ENCODE measurements at regions not wholly inside any gene's neighbourhood (a gene's known extent, or its start where the extent isn't known, plus 50 kb on each side); places are given as distances from the start of the nearest gene placed in this dataset.

GRCh38 chr11:116420770-116421528 is 351.8 kb downstream of the BUD13 start:
- Mint-ChIP-seq H3K9me3 (peaks cover 3% of the 10 kb centered on the region), H3K27me3 (ENCODE audit: low read depth) (no peaks in the 10 kb centered on the region), H3K27ac (ENCODE audit: unreplicated experiment) (no peak overlapping the region)

DNA sequence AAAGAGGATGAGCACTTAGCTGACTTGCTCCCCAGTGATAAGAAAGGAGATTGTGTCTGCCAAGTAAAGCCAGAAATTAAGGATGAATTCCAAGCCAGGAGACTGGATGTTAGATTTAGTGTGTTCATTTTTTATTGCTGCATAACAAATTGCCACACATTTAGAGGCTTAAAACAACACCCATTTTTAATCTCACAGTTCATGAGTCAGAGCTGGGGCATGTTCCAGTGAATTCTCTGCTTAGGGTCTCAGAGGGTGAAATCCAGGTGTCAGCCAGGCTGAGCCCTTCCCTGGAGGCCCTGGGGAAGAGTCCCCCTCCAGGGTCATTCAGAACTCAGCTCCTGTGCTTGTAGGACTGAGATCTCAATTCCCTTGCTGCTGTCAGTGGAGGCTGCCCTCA is 352.8 kb downstream of the BUD13 start:
- Mint-ChIP-seq H3K4me1 (peaks cover 33% of the 10 kb centered on the region), H3K9me3 (peaks cover 3% of the 10 kb centered on the region), H3K4me3 (no peak overlapping the region), H3K27me3 (ENCODE audit: low read depth) (no peaks in the 10 kb centered on the region), H3K27ac (ENCODE audit: unreplicated experiment) (no peak overlapping the region), H3K36me3 (ENCODE audit: low read depth) (no peaks in the 10 kb centered on the region)
- TF ChIP-seq, protein P1, sequence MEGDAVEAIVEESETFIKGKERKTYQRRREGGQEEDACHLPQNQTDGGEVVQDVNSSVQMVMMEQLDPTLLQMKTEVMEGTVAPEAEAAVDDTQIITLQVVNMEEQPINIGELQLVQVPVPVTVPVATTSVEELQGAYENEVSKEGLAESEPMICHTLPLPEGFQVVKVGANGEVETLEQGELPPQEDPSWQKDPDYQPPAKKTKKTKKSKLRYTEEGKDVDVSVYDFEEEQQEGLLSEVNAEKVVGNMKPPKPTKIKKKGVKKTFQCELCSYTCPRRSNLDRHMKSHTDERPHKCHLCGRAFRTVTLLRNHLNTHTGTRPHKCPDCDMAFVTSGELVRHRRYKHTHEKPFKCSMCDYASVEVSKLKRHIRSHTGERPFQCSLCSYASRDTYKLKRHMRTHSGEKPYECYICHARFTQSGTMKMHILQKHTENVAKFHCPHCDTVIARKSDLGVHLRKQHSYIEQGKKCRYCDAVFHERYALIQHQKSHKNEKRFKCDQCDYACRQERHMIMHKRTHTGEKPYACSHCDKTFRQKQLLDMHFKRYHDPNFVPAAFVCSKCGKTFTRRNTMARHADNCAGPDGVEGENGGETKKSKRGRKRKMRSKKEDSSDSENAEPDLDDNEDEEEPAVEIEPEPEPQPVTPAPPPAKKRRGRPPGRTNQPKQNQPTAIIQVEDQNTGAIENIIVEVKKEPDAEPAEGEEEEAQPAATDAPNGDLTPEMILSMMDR (conservative IDR thresholded peaks at IDR 0.05): no peak
- DNase-seq (ENCODE audit: low read depth, low spot score): no peak

More at GRCh38 chr11:116420770-116421528, 351.8 kb downstream of the BUD13 start:
- TF ChIP-seq, protein P1 (conservative IDR thresholded peaks at IDR 0.05): no peak
- no peaks in the 10 kb centered on the region for H3K36me3 Mint-ChIP-seq (ENCODE audit: low read depth)
- DNase-seq (ENCODE audit: low read depth, low spot score): no peak
- no peak overlapping the region for H3K4me3 Mint-ChIP-seq
- peaks cover 25% of the 10 kb centered on the region for H3K4me1 Mint-ChIP-seq

DNA sequence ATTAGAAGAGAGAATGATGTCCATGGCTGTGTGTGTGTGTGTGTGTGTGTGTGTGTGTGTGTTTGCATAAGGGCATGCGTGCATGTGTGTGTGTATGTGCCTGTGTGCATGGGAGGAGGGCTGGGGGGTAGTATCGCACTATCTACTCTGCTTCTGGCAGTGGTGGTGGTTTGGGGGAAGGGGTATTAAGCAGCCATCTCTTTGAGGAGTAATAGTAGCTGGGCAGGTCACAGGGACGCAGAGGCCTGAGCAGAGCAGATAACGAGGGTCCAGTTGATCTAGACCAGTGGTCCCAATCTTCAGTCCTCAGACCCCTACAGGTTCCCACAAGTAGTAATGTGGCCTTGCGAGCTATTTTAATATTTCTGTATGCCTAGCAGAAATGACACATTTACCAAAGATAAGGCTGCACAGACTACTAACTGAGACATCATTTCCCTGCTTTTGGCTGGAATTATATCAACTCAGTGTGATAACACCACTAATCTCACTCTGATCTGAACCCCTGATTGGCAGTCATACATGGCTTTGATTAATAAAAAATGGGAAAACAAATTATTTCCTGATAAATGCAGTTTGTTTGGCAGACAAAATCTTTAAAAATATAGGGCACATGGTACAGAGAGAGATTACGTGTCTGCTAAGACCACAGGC is 354.3 kb downstream of the BUD13 start:
- Mint-ChIP-seq H3K9me3 (peaks cover 3% of the 10 kb centered on the region), H3K27me3 (ENCODE audit: low read depth) (no peaks in the 10 kb centered on the region), H3K27ac (ENCODE audit: unreplicated experiment) (no peak overlapping the region), H3K4me3 (no peak overlapping the region), H3K4me1 (peaks cover 48% of the 10 kb centered on the region), H3K36me3 (ENCODE audit: low read depth) (no peaks in the 10 kb centered on the region)
- TF ChIP-seq, protein P1 (conservative IDR thresholded peaks at IDR 0.05): no peak
- DNase-seq (ENCODE audit: low read depth, low spot score): no peak

DNA sequence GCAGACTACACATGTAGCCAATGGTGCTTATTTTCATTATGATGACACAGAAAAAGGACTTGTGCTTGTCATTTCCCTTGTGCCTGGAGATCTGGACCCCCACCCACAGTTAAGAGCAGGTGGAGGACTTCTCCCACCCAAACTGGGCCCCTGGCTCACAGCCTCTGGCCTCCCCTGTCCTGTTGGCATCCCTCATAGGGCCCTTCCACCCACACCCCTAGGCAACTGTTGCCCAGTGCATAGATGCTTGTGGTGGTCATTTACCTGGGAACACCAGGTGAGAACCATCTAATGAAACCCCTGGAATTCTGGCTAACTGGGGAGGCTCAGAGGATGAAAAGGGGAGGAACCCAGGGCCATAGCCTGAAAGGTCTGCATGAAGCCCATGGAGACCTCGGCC is 355.9 kb downstream of the BUD13 start:
- TF ChIP-seq, protein P1 (conservative IDR thresholded peaks at IDR 0.05): no peak
- H3K4me3 Mint-ChIP-seq: no peak overlapping the region

DNA sequence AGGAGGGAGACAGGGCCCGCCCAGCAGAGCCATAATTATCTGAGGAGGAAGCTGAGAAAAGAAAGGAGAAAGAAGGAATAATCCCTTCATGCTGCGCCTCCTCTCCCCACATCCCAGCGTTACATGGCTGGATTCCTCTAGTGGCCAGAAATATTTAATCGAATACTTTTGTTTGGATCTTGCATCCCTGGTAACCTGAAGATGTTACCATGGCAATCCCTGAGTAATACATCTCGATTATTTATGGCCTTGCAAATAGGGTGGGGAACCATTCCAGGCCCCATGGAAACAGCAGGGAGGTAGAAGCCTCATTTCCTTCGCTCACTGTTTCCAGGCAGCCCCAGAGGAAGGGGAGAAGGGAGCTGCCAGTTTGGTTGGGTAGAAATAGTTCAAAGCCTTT is 357.7 kb downstream of the BUD13 start:
- peak overlapping the region; percentile 60 for H3K4me3 Mint-ChIP-seq
- no peaks in the 10 kb centered on the region for H3K27me3 Mint-ChIP-seq (ENCODE audit: low read depth)
- peak overlapping the region; percentile 95 for H3K27ac Mint-ChIP-seq (ENCODE audit: unreplicated experiment)
- no peak for DNase-seq (ENCODE audit: low read depth, low spot score)
- TF ChIP-seq, protein P1 (conservative IDR thresholded peaks at IDR 0.05): no peak
- H3K4me1 Mint-ChIP-seq: peaks cover 49% of the 10 kb centered on the region
- H3K36me3 Mint-ChIP-seq (ENCODE audit: low read depth): no peaks in the 10 kb centered on the region
- no peaks in the 10 kb centered on the region for H3K9me3 Mint-ChIP-seq

More for the DNA sequence above, 355.9 kb downstream of the BUD13 start:
- Mint-ChIP-seq H3K4me1 (peaks cover 49% of the 10 kb centered on the region), H3K27me3 (ENCODE audit: low read depth) (no peaks in the 10 kb centered on the region), H3K36me3 (ENCODE audit: low read depth) (no peaks in the 10 kb centered on the region), H3K27ac (ENCODE audit: unreplicated experiment) (no peak overlapping the region), H3K9me3 (peaks cover 3% of the 10 kb centered on the region)
- no peak for DNase-seq (ENCODE audit: low read depth, low spot score)
